Osteoblast (primary cell): ENCODE measurements at regions not wholly inside any gene's neighbourhood (a gene's known extent, or its start where the extent isn't known, plus 50 kb on each side); places are given as distances from the start of the nearest gene placed in this dataset.
"Not testable (repeated sequence)": the region's sequence is repeated elsewhere in the genome, so short reads cannot be mapped to it uniquely, and the experiment has no call there.

Source experiments
- DNase-seq: peaks from one replicate; pipeline ENCODE4 v3.0.0; 2011; ENCODE audit warnings: low spot score, mixed read lengths; ENCODE audit not compliant: insufficient read length; ENCODE audit errors: missing footprints
- H2AFZ ChIP-seq: 2 replicates; pipeline ENCODE4 v1.6.0; 2011; ENCODE audit warnings: mild to moderate bottlenecking, low read length
- H3K27ac ChIP-seq: 2 replicates; pipeline ENCODE4 v1.5.1; 2011; ENCODE audit warnings: mild to moderate bottlenecking, low read depth, low read length, moderate library complexity
- H3K27me3 ChIP-seq: 2 replicates; pipeline ENCODE4 v1.6.0; 2012; ENCODE audit warnings: mild to moderate bottlenecking, control low read depth, inconsistent platforms, low read length, moderate library complexity; ENCODE audit not compliant: insufficient read depth
- H3K36me3 ChIP-seq: 2 replicates; pipeline ENCODE4 v1.5.1; 2011; ENCODE audit warnings: mild to moderate bottlenecking, low read length, control low read depth, moderate library complexity; ENCODE audit not compliant: insufficient read depth
- H3K4me1 ChIP-seq: 2 replicates; pipeline ENCODE4 v1.5.1; 2011; ENCODE audit warnings: mild to moderate bottlenecking, low read length, control low read depth, moderate library complexity; ENCODE audit not compliant: insufficient read depth
- H3K4me2 ChIP-seq: 2 replicates; pipeline ENCODE4 v1.6.0; 2011; ENCODE audit warnings: mild to moderate bottlenecking, low read length; ENCODE audit not compliant: insufficient read depth
- H3K4me3 ChIP-seq: fragments of 200-600 bp; sonication (generic); 3 replicates; pipeline ENCODE4 v1.5.1; 2012; ENCODE audit warnings: mild to moderate bottlenecking, low read length, inconsistent platforms; ENCODE audit not compliant: insufficient read depth
- H3K79me2 ChIP-seq: 2 replicates; pipeline ENCODE4 v1.6.0; 2012; ENCODE audit warnings: mild to moderate bottlenecking, low read length, control low read depth, inconsistent platforms; ENCODE audit not compliant: insufficient read depth
- H3K9me3 ChIP-seq: 2 replicates; pipeline ENCODE4 v1.5.1; 2011; ENCODE audit warnings: low read depth, low read length, control low read depth
- H4K20me1 ChIP-seq: 2 replicates; pipeline ENCODE4 v1.6.0; 2012; ENCODE audit warnings: mild to moderate bottlenecking, low read length, control low read depth; ENCODE audit not compliant: insufficient read depth
- CTCF ChIP-seq: IDR thresholded peaks from 2 replicates; pipeline ENCODE4 v1.5.1; 2011; ENCODE audit warnings: mild to moderate bottlenecking, low read depth, low read length, moderate library complexity; ENCODE audit errors: extremely low read depth

GRCh38 chr13:74731731-74732130 lies 597.5 kb upstream of the KLF12 start:
- no peak for DNase-seq
- H3K4me2 ChIP-seq: no peak overlapping the region
- H2AFZ ChIP-seq: no peak overlapping the region
- no peaks in the 10 kb centered on the region for H3K4me1 ChIP-seq
- no peaks in the 10 kb centered on the region for H3K9me3 ChIP-seq
- H3K36me3 ChIP-seq: no peaks in the 10 kb centered on the region
- H3K4me3 ChIP-seq: no peak overlapping the region
- no peak overlapping the region for H3K27ac ChIP-seq
- no peaks in the 10 kb centered on the region for H3K27me3 ChIP-seq
- H4K20me1 ChIP-seq: no peaks in the 10 kb centered on the region
- no peak for TF ChIP-seq CTCF
- no peaks in the 10 kb centered on the region for H3K79me2 ChIP-seq

- H3K27ac ChIP-seq: no peak overlapping the region
- H3K36me3 ChIP-seq: no peaks in the 10 kb centered on the region
Observed at GRCh38 chr13:74730556-74731331, 596.5 kb upstream of the KLF12 start.

GRCh38 chr13:74726206-74726605 lies 592.0 kb upstream of the KLF12 start:
- no peaks in the 10 kb centered on the region for H3K4me1 ChIP-seq
- H3K27ac ChIP-seq: no peak overlapping the region
- H4K20me1 ChIP-seq: no peaks in the 10 kb centered on the region
- H3K79me2 ChIP-seq: no peaks in the 10 kb centered on the region
- H3K27me3 ChIP-seq: no peaks in the 10 kb centered on the region
- H3K4me2 ChIP-seq: no peak overlapping the region
- no peak overlapping the region for H3K4me3 ChIP-seq
- no peak for DNase-seq
- no peak for TF ChIP-seq CTCF
- H2AFZ ChIP-seq: no peak overlapping the region
- H3K9me3 ChIP-seq: no peaks in the 10 kb centered on the region
- no peaks in the 10 kb centered on the region for H3K36me3 ChIP-seq

More at GRCh38 chr13:74730556-74731331, 596.5 kb upstream of the KLF12 start:
- DNase-seq: no peak
- H2AFZ ChIP-seq: no peak overlapping the region
- no peaks in the 10 kb centered on the region for H3K79me2 ChIP-seq
- H3K27me3 ChIP-seq: no peaks in the 10 kb centered on the region
- H3K9me3 ChIP-seq: no peaks in the 10 kb centered on the region
- no peak overlapping the region for H3K4me3 ChIP-seq
- no peaks in the 10 kb centered on the region for H4K20me1 ChIP-seq
- no peaks in the 10 kb centered on the region for H3K4me1 ChIP-seq
- TF ChIP-seq CTCF: no peak
- no peak overlapping the region for H3K4me2 ChIP-seq

GRCh38 chr13:74718232-74718842 lies 584.1 kb upstream of the KLF12 start:
- H3K36me3 ChIP-seq, H3K27me3 ChIP-seq, H3K27ac ChIP-seq, H2AFZ ChIP-seq, DNase-seq, H3K4me2 ChIP-seq, H4K20me1 ChIP-seq, H3K9me3 ChIP-seq, H3K4me3 ChIP-seq, H3K79me2 ChIP-seq, H3K4me1 ChIP-seq: not testable (repeated sequence)
